Stimulated activated CD4-positive, alpha-beta T cell treated with anti-CD3 and anti-CD28 coated beads, Interleukin-1b, Interleukin-23, amount 100 ng/mL, for 1 hour (primary cell): ENCODE measurements at regions not wholly inside any gene's neighbourhood (a gene's known extent, or its start where the extent isn't known, plus 50 kb on each side); places are given as distances from the start of the nearest gene placed in this dataset.

ENCODE experiments used
- DNase-seq, 2 donors: peaks; one replicate each; pipeline ENCODE4 v3.0.0-alpha.2; 2020; ENCODE audit warnings: low read depth in 2 of 2

DNA sequence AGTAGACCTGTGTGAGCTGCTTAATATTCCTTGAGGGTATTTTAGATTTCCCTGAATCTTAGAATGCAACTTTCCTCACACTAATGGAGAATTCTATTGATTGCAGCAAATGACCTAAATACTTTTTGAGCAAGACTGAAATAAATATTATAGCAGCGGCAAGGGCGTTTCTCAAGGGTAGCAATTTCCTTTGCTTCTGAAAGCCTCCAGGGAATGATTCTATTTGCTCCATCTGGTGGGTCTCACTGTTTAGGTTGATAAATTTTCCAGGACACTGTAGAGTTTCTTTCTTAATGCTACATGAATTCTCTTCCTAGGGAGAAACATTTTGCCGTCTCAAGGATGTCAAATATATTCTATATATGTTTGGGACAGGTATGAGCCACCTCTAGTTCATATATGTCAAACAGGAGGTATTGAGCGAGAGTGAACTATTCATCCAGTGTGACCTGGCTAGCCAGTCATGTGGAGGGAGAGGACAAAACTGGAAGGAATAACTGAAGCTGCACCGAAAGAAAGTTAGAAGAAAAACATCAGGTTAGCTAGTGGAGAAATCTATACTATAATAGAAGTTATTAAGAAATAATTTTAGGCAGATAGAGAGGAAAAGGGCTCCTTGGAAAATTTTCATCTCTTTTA, 57.9 kb upstream of the FZD8 start:
- no peak for DNase-seq

DNA sequence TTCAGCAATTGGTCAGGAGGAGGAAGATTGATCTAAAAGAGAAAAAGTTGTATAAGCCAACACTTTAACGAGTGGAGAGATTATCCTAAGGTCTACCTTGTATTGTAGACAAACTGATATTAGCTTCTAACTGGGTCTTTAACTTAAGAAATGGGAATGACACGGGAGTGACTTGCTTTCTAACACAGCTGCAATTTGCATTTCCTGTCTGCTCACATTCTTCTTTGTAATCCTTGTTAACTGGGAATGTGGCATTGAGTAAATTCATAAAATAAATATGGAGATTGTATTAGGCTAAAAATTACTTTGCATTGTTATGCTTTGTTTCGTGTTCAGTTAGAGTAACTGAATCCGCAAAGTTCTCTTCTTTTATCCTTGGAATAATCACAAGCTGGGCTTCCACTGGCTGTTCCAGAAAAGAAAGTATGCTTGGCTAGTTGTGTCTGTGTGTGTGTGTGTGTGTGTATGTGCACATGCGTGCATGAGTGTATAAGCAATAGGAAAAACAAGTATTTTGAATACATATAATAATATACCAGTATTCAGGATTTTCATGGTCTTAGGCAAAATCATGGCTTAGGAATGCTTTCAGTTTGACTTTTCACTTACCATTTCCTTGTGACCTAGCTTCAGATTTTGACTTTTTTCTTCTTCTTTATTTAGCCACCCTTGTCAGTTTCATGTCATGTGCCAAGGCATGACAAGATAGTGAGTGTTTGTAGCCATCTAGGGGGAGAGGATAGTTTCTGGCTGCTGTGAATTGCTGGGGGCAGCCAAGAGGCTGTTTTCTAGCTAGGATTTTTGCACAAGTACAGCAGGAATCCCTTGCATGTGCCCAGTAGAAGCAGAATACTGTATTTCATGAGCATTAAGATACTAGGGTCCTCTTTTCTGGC, 54.5 kb upstream of the FZD8 start:
- no peak for DNase-seq

DNA sequence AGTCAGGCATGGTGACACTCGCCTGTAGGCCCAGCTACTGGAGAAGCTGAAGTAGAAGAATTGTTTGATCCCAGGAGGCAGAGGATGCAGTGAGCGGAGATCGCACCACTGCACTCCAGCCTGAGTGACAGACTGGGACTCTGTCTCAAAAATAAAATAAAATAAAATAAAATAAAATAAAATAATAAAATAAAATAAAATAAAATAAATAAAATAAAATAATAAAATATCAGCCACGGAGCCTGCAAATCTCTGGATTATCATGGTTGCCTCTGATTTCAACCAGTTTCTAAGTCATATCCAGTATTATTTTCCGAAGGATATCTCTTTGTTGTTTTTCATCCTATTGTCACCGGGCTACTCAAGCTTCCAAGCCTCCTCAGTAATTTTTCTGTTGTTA, 51.7 kb upstream of the FZD8 start:
- no peak for DNase-seq
